Peyer's patch (tissue), 4 donors: ENCODE measurements at regions not wholly inside any gene's neighbourhood (a gene's known extent, or its start where the extent isn't known, plus 50 kb on each side); places are given as distances from the start of the nearest gene placed in this dataset.

Experiments
- CTCF ChIP-seq, 6 experiments: fragments of 450-650 bp in 4 of 6; fragments of 200-600 bp in 2 of 6; sonication (generic) in 1 of 6; IDR thresholded peaks; one replicate each; pipeline ENCODE4 v1.5.1; 2017 to 2019; ENCODE audit warnings: antibody characterized with exemption in 6 of 6, mild to moderate bottlenecking in 3 of 6, moderate library complexity in 1 of 6
- POLR2A ChIP-seq, 2 donors: fragments of 450-650 bp; IDR thresholded peaks; one replicate each; pipeline ENCODE4 v1.5.1; 2017; ENCODE audit warnings: antibody characterized with exemption in 2 of 2, mild to moderate bottlenecking in 2 of 2, moderate library complexity in 2 of 2

- TF ChIP-seq POLR2A (IDR thresholded peaks at IDR 0.05), result no peak
- no peak for TF ChIP-seq CTCF (IDR thresholded peaks at IDR 0.05)
These were observed 127.5 kb downstream of the MC4R start for GRCh38 chr18:60245096-60245495.
